HCT116 (cell line): ENCODE measurements at regions not wholly inside any gene's neighbourhood (a gene's known extent, or its start where the extent isn't known, plus 50 kb on each side); places are given as distances from the start of the nearest gene placed in this dataset.

Source experiments
- ATAC-seq: fragments of 200-7000 bp; cut with Tn5 transposase; 2 replicates; pipeline ENCODE4 v1.9.1; 2020; ENCODE audit warnings: mild to moderate bottlenecking, moderate library complexity
- BruUV-seq: library from RNA; stranded (reverse); fragments of 400-500 nt; replicated peaks from 2 replicates; lab custom pipeline; 2021; lab: Mats Ljungman, UMichigan
- CTCF ChIA-PET: fragments of 300-600 bp; sonication (Branson Sonifier 250); formaldehyde crosslinking; loops from one replicate; lab custom pipeline; 2021; ENCODE audit warnings: antibody characterized with exemption; lab: Charles Lee
- POLR2A ChIA-PET: fragments of 300-600, 350-600 bp; sonication (Branson Sonifier 250); formaldehyde crosslinking; loops from one replicate; lab custom pipeline; 2021; ENCODE audit warnings: antibody characterized with exemption; lab: Charles Lee
- RAD21 ChIA-PET, 2 experiments: fragments of 300-600 bp; sonication (Branson Sonifier 250); formaldehyde crosslinking; loops; one replicate each; lab custom pipeline; 2023; ENCODE audit warnings: low total read pairs in 2 of 2; ENCODE audit not compliant: uncharacterized antibody in 2 of 2, unreplicated experiment in 2 of 2, low non-redundant PET in 1 of 2; lab: Charles Lee
- DNase-seq: peaks from one replicate; pipeline ENCODE4 v3.0.0-alpha.2; 2010; ENCODE audit warnings: low read depth, low spot score
- H2AFZ ChIP-seq: fragments of 200-600 bp; shearing (Covaris generic), sonication (generic); 2 replicates; pipeline ENCODE4 v1.6.1; 2017; ENCODE audit warnings: low read depth, mixed run types, mixed read lengths, antibody characterized with exemption, low read length; ENCODE audit not compliant: poor library complexity, severe bottlenecking
- H3K27ac ChIP-seq: 2 replicates; pipeline ENCODE4 v1.5.1; 2012; ENCODE audit warnings: low read depth, low read length
- H3K27me3 ChIP-seq: fragments of 200-600 bp; sonication (generic); 2 replicates; pipeline ENCODE4 v1.6.1; 2016; ENCODE audit warnings: mixed run types, low read length, mixed read lengths; ENCODE audit not compliant: insufficient read depth
- H3K36me3 ChIP-seq, 2 experiments: fragments of 200-500 bp in 1 of 2; fragments of 200-600 bp in 1 of 2; sonication (Bioruptor generic) in 1 of 2; sonication (generic) in 1 of 2; 2 replicates each; pipeline versions ENCODE4 v1.5.1 to v1.6.1; 2014 to 2016; ENCODE audit warnings: low read length in 2 of 2, inconsistent platforms in 1 of 2, mixed read lengths in 1 of 2, mixed run types in 1 of 2; ENCODE audit not compliant: insufficient read depth in 2 of 2, control insufficient read depth in 1 of 2
- H3K4me1 ChIP-seq, 2 experiments: fragments of 200-600 bp in 1 of 2; sonication (generic) in 1 of 2; 2 replicates each; pipeline versions ENCODE4 v1.5.1 to v1.6.1; 2012 to 2017; ENCODE audit warnings: low read length in 2 of 2, inconsistent platforms in 1 of 2, mild to moderate bottlenecking in 1 of 2, mixed read lengths in 1 of 2, mixed run types in 1 of 2, moderate library complexity in 1 of 2; ENCODE audit not compliant: insufficient read depth in 2 of 2, control insufficient read depth in 1 of 2
- H3K4me2 ChIP-seq: fragments of 200-600 bp; sonication (generic); 2 replicates; pipeline ENCODE4 v1.6.1; 2017; ENCODE audit warnings: mixed run types, low read length, mixed read lengths
- H3K4me3 ChIP-seq, 2 experiments: fragments of 200-600 bp in 1 of 2; sonication (generic) in 1 of 2; replicated peaks in 1 of 2; 2 replicates each; pipeline ENCODE4 v1.5.1; 2011 to 2016; ENCODE audit warnings: low read length in 2 of 2, control low read depth in 1 of 2, low read depth in 1 of 2, mild to moderate bottlenecking in 1 of 2, mixed read lengths in 1 of 2, mixed run types in 1 of 2
- H3K79me2 ChIP-seq: fragments of 200-600 bp; sonication (generic); 2 replicates; pipeline ENCODE4 v1.6.1; 2017; ENCODE audit warnings: mild to moderate bottlenecking, mixed run types, low read length, moderate library complexity, mixed read lengths; ENCODE audit not compliant: insufficient read depth
- H3K9ac ChIP-seq: fragments of 200-600 bp; sonication (generic); 2 replicates; pipeline ENCODE4 v1.6.1; 2016; ENCODE audit warnings: low read length, mixed read lengths
- H3K9me2 ChIP-seq: fragments of 200-600 bp; sonication (generic), shearing (Covaris generic); 2 replicates; pipeline ENCODE4 v1.6.1; 2017; ENCODE audit warnings: mixed run types, mild to moderate bottlenecking, moderate library complexity; ENCODE audit not compliant: insufficient read depth
- H3K9me3 ChIP-seq, 2 experiments: fragments of 200-500 bp in 1 of 2; fragments of 200-600 bp in 1 of 2; sonication (Bioruptor generic) in 1 of 2; sonication (generic) in 1 of 2; 2 replicates each; pipeline ENCODE4 v1.6.1; 2014 to 2017; ENCODE audit warnings: low read length in 2 of 2, mixed read lengths in 2 of 2, inconsistent platforms in 1 of 2, low read depth in 1 of 2, mild to moderate bottlenecking in 1 of 2, mixed run types in 1 of 2, moderate library complexity in 1 of 2; ENCODE audit not compliant: control insufficient read depth in 1 of 2, insufficient read depth in 1 of 2
- H4K20me1 ChIP-seq: fragments of 200-600 bp; sonication (generic), shearing (Covaris generic); 2 replicates; pipeline ENCODE4 v1.6.1; 2017; ENCODE audit warnings: mixed run types, mild to moderate bottlenecking, moderate library complexity; ENCODE audit not compliant: insufficient read depth
- CEBPB ChIP-seq: IDR thresholded peaks from 2 replicates; pipeline ENCODE4 v1.6.1; 2012; ENCODE audit warnings: low read depth
- CTCF ChIP-seq, 3 experiments: fragments of 200-600 bp in 1 of 3; sonication (generic) in 1 of 3; IDR thresholded peaks in 2 of 3; conservative IDR thresholded peaks in 1 of 3; 2 replicates each; pipeline ENCODE4 v1.5.1; 2012 to 2017; ENCODE audit warnings: low read depth in 2 of 3, low read length in 2 of 3, antibody characterized with exemption in 1 of 3, borderline replicate concordance in 1 of 3, control low read depth in 1 of 3, mild to moderate bottlenecking in 1 of 3, mixed read lengths in 1 of 3, mixed run types in 1 of 3, moderate library complexity in 1 of 3; ENCODE audit not compliant: insufficient read depth in 1 of 3
- EGR1 ChIP-seq: IDR thresholded peaks from 2 replicates; pipeline ENCODE4 v1.6.1; 2012; ENCODE audit warnings: low read depth
- SRF ChIP-seq: IDR thresholded peaks from 2 replicates; pipeline ENCODE4 v1.6.1; 2012; ENCODE audit warnings: low read depth
- YY1 ChIP-seq: IDR thresholded peaks from 2 replicates; pipeline ENCODE4 v1.6.1; 2011; ENCODE audit warnings: low read length, low read depth, moderate library complexity, mild to moderate bottlenecking; ENCODE audit not compliant: insufficient replicate concordance; ENCODE audit errors: extremely low read depth
- intact Hi-C: fragments of 100-400 bp; cut with micrococcal nuclease; formaldehyde crosslinking; loops from 2 replicates; pipeline ENCODE4 v1.10.0; 2022
- TF ChIP-seq, protein P1 (sequence below): IDR thresholded peaks from 2 replicates; pipeline ENCODE4 v1.6.1; 2011; ENCODE audit warnings: mild to moderate bottlenecking, low read length, moderate library complexity; ENCODE audit not compliant: insufficient replicate concordance; ENCODE audit errors: extremely low read depth

GRCh38 chr1:148315071-148315811, 163.2 kb upstream of the NBPF11 start (continued):
- no peak for TF ChIP-seq CTCF (IDR thresholded peaks at IDR 0.05 in 2 of 3, conservative IDR thresholded peaks at IDR 0.05 in 1 of 3; ENCODE audit: borderline replicate concordance in 1 of 3, insufficient read depth in 1 of 3, low read depth in 2 of 3, low read length in 2 of 3)
- TF ChIP-seq CEBPB, result no peak
- TF ChIP-seq YY1, result no peak
- TF ChIP-seq, protein P1, sequence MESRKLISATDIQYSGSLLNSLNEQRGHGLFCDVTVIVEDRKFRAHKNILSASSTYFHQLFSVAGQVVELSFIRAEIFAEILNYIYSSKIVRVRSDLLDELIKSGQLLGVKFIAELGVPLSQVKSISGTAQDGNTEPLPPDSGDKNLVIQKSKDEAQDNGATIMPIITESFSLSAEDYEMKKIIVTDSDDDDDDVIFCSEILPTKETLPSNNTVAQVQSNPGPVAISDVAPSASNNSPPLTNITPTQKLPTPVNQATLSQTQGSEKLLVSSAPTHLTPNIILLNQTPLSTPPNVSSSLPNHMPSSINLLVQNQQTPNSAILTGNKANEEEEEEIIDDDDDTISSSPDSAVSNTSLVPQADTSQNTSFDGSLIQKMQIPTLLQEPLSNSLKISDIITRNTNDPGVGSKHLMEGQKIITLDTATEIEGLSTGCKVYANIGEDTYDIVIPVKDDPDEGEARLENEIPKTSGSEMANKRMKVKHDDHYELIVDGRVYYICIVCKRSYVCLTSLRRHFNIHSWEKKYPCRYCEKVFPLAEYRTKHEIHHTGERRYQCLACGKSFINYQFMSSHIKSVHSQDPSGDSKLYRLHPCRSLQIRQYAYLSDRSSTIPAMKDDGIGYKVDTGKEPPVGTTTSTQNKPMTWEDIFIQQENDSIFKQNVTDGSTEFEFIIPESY, result no peak
- TF ChIP-seq, all 23 proteins: peak for 0

DNA sequence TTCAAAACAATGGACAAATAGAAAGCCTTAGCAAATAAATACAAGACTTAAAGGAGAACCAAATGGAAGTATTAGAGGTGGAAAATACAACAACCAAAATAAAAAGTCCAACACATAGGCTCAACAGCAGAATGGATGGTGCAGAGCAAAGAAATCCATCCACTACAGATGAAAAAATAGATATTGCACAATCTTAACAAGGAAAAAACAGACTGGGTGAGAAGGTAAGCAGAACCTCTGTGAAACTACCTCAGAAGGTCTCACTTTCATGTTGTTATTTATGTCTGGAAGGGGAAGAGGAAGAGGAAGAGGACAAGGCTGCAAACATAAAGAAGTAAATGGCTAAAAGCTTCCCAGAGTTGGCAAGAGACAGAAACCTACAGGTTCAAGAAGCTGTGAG, 158.7 kb upstream of the NBPF11 start:
- CTCF ChIA-PET, result no interaction called here
- Histone ChIP-seq H3K4me3 (no peak overlapping the region), H3K27me3 (no peaks in the 10 kb centered on the region), H3K79me2 (no peaks in the 10 kb centered on the region), H3K4me2 (no peak overlapping the region), H3K27ac (no peak overlapping the region), H3K9me2 (no peaks in the 10 kb centered on the region), H2AFZ (no peak overlapping the region), H3K4me1 (no peaks in the 10 kb centered on the region), H3K36me3 (no peaks in the 10 kb centered on the region), H3K9me3 (no peaks in the 10 kb centered on the region), H4K20me1 (no peaks in the 10 kb centered on the region), H3K9ac (no peak overlapping the region)
- POLR2A ChIA-PET, result no interaction called here
- intact Hi-C loops, result no loop called here
- no peak for DNase-seq
- TF ChIP-seq EGR1, result no peak
- no peak for TF ChIP-seq SRF
- RAD21 ChIA-PET, result no interaction called here
- no peak for ATAC-seq
- no TSS peak for BruUV-seq
